HEK293T (cell line): ENCODE measurements at regions not wholly inside any gene's neighbourhood (a gene's known extent, or its start where the extent isn't known, plus 50 kb on each side); places are given as distances from the start of the nearest gene placed in this dataset.

ENCODE experiments used
- CTCF ChIA-PET: fragments of 350-600 bp; formaldehyde crosslinking; extraction: SDS; loops from one replicate; lab custom pipeline; 2021; ENCODE audit warnings: antibody characterized with exemption, inconsistent platforms; lab: Yijun Ruan, JAX
- POLR2A ChIA-PET: fragments of 350-600 bp; formaldehyde crosslinking; extraction: SDS; loops from one replicate; lab custom pipeline; 2020; ENCODE audit warnings: antibody characterized with exemption, inconsistent platforms; lab: Yijun Ruan, JAX
- DNase-seq: peaks from one replicate; pipeline ENCODE4 v3.0.0; 2012; ENCODE audit warnings: mixed read lengths; ENCODE audit errors: extremely low spot score
- ARNT ChIP-seq: fragments of 450-650 bp; IDR thresholded peaks from 2 replicates; pipeline ENCODE4 v1.6.1; 2017; ENCODE audit warnings: mild to moderate bottlenecking
- BHLHE40 ChIP-seq: fragments of 450-650 bp; IDR thresholded peaks from 2 replicates; pipeline ENCODE4 v1.6.1; 2016; ENCODE audit warnings: mild to moderate bottlenecking, moderate library complexity, borderline replicate concordance
- CTBP1 ChIP-seq: fragments of 450-650 bp; IDR thresholded peaks from 2 replicates; pipeline ENCODE4 v1.6.1; 2016; ENCODE audit warnings: borderline replicate concordance
- ELF4 ChIP-seq: fragments of 450-650 bp; IDR thresholded peaks from 2 replicates; pipeline ENCODE4 v1.6.1; 2017; ENCODE audit warnings: antibody characterized with exemption
- FOXA1 ChIP-seq: fragments of 450-650 bp; IDR thresholded peaks from 2 replicates; pipeline ENCODE4 v1.6.1; 2016; ENCODE audit warnings: mild to moderate bottlenecking
- FOXK2 ChIP-seq: fragments of 450-650 bp; IDR thresholded peaks from 2 replicates; pipeline ENCODE4 v1.6.1; 2016; ENCODE audit warnings: mild to moderate bottlenecking
- FOXM1 ChIP-seq: fragments of 450-650 bp; IDR thresholded peaks from 2 replicates; pipeline ENCODE4 v1.6.1; 2017; ENCODE audit warnings: mild to moderate bottlenecking, borderline replicate concordance
- HDGF ChIP-seq: fragments of 450-650 bp; IDR thresholded peaks from 2 replicates; pipeline ENCODE4 v1.6.1; 2017; ENCODE audit warnings: antibody characterized with exemption, borderline replicate concordance
- L3MBTL2 ChIP-seq: fragments of 450-650 bp; conservative IDR thresholded peaks from 2 replicates; pipeline ENCODE4 v1.6.1; 2016; ENCODE audit warnings: mild to moderate bottlenecking
- LEF1 ChIP-seq: fragments of 450-650 bp; IDR thresholded peaks from 2 replicates; pipeline ENCODE4 v1.6.1; 2017; ENCODE audit warnings: mild to moderate bottlenecking, borderline replicate concordance
- NFRKB ChIP-seq: fragments of 450-650 bp; IDR thresholded peaks from 2 replicates; pipeline ENCODE4 v1.6.1; 2016; ENCODE audit warnings: mild to moderate bottlenecking, moderate library complexity
- SP1 ChIP-seq: fragments of 450-650 bp; IDR thresholded peaks from 2 replicates; pipeline ENCODE4 v1.6.1; 2017
- SUZ12 ChIP-seq: fragments of 450-650 bp; IDR thresholded peaks from 2 replicates; pipeline ENCODE4 v1.6.1; 2016; ENCODE audit warnings: mild to moderate bottlenecking
- TARDBP ChIP-seq: fragments of 450-650 bp; IDR thresholded peaks from 2 replicates; pipeline ENCODE4 v1.6.1; 2016
- ZNF384 ChIP-seq: fragments of 450-650 bp; IDR thresholded peaks from 2 replicates; pipeline ENCODE4 v1.6.1; 2016
- TF ChIP-seq, protein P1 (sequence below): fragments of 450-650 bp; IDR thresholded peaks from 2 replicates; pipeline ENCODE4 v1.6.1; 2016

DNA sequence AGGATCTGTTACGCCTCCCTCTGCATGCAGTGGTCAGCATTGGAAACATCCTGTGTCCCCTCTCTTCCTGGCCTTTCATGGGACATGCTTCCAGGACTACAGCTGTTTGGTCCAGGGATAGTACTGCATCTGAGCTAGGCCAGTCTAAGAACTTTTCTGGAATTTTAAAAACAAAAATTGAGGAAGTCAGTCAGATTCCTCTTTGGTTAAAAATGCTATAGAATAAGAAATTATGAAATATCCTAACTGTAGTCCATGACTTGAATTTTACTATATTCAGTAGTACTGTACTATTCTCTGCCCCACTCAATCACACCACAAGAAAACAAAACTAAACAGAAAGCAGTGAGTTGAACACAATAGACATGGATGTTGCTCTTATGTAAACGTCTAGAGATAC lies 201.0 kb upstream of the CADM1 start:
- ChIA-PET CTCF (no interaction called here), POLR2A (no interaction called here)
- no peak for TF ChIP-seq TARDBP
- TF ChIP-seq LEF1, result no peak
- TF ChIP-seq HDGF, result no peak
- no peak for TF ChIP-seq FOXA1
- TF ChIP-seq FOXM1, result no peak
- TF ChIP-seq NFRKB, result no peak
- no peak for TF ChIP-seq SP1
- no peak for TF ChIP-seq ARNT
- TF ChIP-seq SUZ12, result no peak
- TF ChIP-seq, protein P1, sequence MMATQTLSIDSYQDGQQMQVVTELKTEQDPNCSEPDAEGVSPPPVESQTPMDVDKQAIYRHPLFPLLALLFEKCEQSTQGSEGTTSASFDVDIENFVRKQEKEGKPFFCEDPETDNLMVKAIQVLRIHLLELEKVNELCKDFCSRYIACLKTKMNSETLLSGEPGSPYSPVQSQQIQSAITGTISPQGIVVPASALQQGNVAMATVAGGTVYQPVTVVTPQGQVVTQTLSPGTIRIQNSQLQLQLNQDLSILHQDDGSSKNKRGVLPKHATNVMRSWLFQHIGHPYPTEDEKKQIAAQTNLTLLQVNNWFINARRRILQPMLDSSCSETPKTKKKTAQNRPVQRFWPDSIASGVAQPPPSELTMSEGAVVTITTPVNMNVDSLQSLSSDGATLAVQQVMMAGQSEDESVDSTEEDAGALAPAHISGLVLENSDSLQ, result no peak
- TF ChIP-seq ELF4, result no peak
- TF ChIP-seq BHLHE40, result no peak
- no peak for TF ChIP-seq CTBP1
- TF ChIP-seq FOXK2, result no peak
- no peak for TF ChIP-seq L3MBTL2
- DNase-seq, result no peak

DNA sequence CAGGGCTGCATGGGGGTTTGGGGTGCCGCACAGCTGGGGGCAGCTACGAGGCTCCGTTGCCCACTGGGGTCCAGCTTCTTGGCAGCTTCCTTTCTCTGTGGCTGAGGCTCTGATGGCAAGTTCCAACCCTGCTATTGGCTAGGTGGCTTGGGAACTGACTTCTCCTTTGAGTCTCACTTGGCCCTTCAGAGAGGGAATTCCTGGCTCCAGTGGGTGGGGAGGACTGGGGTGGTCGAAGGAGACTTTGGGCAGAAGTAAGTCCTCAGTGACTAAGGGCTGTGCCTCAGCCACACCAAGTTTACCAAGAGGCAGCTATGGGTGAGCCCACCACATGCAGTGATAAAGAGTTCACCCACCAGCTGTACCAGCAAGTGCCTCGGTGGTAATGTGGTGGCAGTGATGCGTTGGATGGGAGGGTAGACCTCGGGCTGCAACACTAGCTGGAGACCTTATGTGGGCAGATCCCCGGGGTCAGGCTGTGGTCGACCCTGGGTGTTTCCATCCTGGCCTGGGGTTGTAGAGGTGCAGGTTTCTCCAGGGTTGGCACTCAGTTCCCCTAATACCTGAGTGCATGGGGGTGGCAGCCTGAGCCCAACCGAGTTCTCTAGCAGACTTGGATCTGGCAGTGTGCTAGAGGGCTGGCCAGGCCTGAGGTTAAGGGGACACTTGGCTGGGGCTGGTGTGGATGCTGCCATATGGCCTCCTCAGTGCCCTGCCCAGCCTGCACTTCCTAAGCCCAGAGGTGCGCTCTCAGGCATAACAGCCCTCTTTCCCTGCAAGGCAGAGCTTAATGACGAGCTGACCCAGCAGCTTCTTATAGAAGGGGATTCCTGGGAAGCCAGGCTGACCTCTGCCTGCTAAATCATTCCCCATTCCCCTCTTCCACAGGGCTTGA lies 197.0 kb upstream of the CADM1 start:
- POLR2A ChIA-PET, result no interaction called here
- DNase-seq, result no peak
- CTCF ChIA-PET, result no interaction called here
- TF ChIP-seq SP1 (no peak), ZNF384 (no peak), ARNT (no peak), NFRKB (no peak), SUZ12 (no peak), LEF1 (no peak), HDGF (no peak), FOXA1 (no peak), ELF4 (no peak), FOXM1 (no peak), CTBP1 (no peak), FOXK2 (no peak), BHLHE40 (no peak), TARDBP (no peak)
- TF ChIP-seq, protein P1, result no peak

DNA sequence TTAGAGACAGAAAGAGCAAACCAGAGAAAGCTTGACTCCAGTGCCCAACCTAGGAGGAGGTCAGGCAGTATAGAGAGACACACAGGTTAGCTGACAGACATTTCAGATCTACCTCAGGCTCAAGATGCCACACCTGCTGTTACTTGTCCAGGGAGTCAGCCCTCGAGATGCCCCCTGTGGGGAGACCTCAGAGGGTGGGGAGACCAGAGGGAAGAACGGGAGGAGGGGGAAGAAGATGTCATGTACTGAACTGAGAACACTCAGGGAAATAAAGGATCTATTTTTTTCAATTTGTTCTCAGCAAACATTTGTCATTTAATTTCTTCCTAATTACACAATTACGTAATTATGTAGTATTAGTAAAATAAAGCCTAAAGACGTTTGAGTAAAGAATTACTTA lies 196.3 kb upstream of the CADM1 start:
- ChIA-PET CTCF (no interaction called here), POLR2A (no interaction called here)
- DNase-seq, result no peak
- no peak for TF ChIP-seq FOXA1
- TF ChIP-seq FOXK2, result no peak
- TF ChIP-seq HDGF, result no peak
- TF ChIP-seq CTBP1, result no peak
- no peak for TF ChIP-seq SP1
- no peak for TF ChIP-seq SUZ12
- TF ChIP-seq LEF1, result no peak
- no peak for TF ChIP-seq ELF4
- no peak for TF ChIP-seq TARDBP
- no peak for TF ChIP-seq BHLHE40

DNA sequence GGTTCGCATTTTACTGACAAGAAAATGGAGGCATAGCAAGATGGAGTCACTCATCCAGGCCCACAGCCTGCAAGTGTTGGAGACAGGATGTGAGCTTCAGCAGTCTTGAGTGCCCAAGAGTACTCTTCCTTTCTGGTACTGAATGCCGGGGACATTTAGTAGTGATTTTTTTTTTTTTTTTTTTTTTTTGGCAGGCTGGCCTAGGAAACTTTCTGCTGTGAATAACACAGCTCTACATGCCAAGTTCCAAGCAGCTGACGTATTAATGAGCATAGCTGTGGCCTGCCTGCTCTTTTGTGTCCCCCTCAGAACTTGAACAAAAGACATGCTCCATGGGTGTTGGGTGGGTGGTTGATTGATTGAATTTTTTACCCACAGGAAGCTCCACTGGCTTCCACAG lies 195.5 kb upstream of the CADM1 start:
- POLR2A ChIA-PET, result no interaction called here
- CTCF ChIA-PET, result no interaction called here
- DNase-seq, result no peak
- TF ChIP-seq ARNT (no peak), TARDBP (no peak), SP1 (no peak), SUZ12 (no peak), NFRKB (no peak), FOXA1 (no peak), L3MBTL2 (no peak), FOXM1 (no peak), BHLHE40 (no peak), FOXK2 (no peak), HDGF (no peak), ELF4 (no peak), LEF1 (no peak), CTBP1 (no peak), ZNF384 (no peak)
- TF ChIP-seq, protein P1, result no peak

DNA sequence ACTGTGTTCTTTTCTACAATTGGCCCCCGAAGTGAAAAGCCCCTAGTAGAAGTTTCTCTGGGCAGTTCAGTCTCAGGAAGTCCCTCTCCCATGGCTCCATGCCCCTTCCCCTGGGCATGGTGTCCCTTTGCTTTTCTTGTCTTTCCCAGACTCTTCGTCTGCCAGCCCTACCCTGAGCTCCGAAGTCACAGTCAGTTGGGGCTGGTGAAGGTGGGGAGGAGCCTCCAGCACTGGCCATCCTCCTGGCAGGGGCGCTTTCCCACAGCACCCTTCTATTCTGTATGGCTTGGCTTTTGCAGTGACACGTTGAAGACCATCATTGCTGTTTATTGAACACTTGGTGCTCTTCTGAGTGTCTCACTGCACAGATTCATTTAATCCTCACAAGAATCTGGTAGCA lies 195.1 kb upstream of the CADM1 start:
- CTCF ChIA-PET, result no interaction called here
- TF ChIP-seq FOXM1 (no peak), SUZ12 (no peak), NFRKB (no peak), FOXK2 (no peak), ZNF384 (no peak), CTBP1 (no peak), ELF4 (no peak), SP1 (no peak), HDGF (no peak), LEF1 (no peak), BHLHE40 (no peak), TARDBP (no peak), FOXA1 (no peak), L3MBTL2 (no peak), ARNT (no peak)
- TF ChIP-seq, protein P1, result no peak

More for the DNA sequence above, 195.1 kb upstream of the CADM1 start:
- DNase-seq, result no peak
- POLR2A ChIA-PET, result no interaction called here
